ENCODE measurements at regions not wholly inside any gene's neighbourhood (a gene's known extent, or its start where the extent isn't known, plus 50 kb on each side); places are given as distances from the start of the nearest gene placed in this dataset.

DNA sequence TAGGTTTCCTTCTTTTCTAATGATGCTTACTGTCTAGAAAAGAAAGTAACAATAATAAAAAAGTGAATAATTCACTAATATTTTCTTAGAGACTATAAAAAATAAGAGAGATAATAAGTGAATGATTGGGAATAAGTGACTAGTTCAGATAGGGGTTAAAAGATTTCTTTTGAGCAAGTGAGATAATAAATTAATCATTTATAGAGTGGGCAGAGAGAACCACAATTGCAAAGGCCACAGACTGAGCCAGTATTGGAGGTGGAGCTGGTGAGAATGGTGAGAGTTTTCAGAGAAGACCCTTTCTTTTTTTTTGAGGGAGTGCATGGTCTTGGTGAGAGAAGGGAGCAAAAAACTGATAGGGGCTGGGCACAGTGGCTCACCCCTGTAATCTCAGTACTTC, 159.1 kb upstream of the SALL1 start:
- TF ChIP-seq, protein P1, sequence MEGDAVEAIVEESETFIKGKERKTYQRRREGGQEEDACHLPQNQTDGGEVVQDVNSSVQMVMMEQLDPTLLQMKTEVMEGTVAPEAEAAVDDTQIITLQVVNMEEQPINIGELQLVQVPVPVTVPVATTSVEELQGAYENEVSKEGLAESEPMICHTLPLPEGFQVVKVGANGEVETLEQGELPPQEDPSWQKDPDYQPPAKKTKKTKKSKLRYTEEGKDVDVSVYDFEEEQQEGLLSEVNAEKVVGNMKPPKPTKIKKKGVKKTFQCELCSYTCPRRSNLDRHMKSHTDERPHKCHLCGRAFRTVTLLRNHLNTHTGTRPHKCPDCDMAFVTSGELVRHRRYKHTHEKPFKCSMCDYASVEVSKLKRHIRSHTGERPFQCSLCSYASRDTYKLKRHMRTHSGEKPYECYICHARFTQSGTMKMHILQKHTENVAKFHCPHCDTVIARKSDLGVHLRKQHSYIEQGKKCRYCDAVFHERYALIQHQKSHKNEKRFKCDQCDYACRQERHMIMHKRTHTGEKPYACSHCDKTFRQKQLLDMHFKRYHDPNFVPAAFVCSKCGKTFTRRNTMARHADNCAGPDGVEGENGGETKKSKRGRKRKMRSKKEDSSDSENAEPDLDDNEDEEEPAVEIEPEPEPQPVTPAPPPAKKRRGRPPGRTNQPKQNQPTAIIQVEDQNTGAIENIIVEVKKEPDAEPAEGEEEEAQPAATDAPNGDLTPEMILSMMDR (IDR thresholded peaks at IDR 0.05 in 8 of 11, conservative IDR thresholded peaks at IDR 0.05 in 3 of 11), result no peak
- TF ChIP-seq POLR2AphosphoS5 (IDR thresholded peaks at IDR 0.05) (no peak), POLR2A (IDR thresholded peaks at IDR 0.05) (no peak)
